Activated CD4-positive, alpha-beta T cell treated with anti-CD3 and anti-CD28 coated beads, Interleukin-2, Interleukin-6, amounts not matched to agents 100 ng/mL and 50 ng/mL, durations not matched to agents 16 hours and 8 hours (primary cell): ENCODE measurements at regions not wholly inside any gene's neighbourhood (a gene's known extent, or its start where the extent isn't known, plus 50 kb on each side); places are given as distances from the start of the nearest gene placed in this dataset.
A peak's percentile ranks its signal among the peaks of the same experiment; 100 is the strongest.

Experiments
- DNase-seq: peaks from one replicate; pipeline ENCODE4 v3.0.0-alpha.2; 2020

GRCh38 chr12:107894589-107894988 lies 120.1 kb downstream of the ASCL4 start:
- DNase-seq, result no peak

GRCh38 chr12:107895966-107896365 lies 121.5 kb downstream of the ASCL4 start:
- no peak for DNase-seq

GRCh38 chr12:107900588-107900987 lies 126.1 kb downstream of the ASCL4 start:
- no peak for DNase-seq

- DNase-seq, result peak; percentile 84
Measured at GRCh38 chr12:107903341-107904061, 129.0 kb downstream of the ASCL4 start.

- no peak for DNase-seq
Measured at GRCh38 chr12:107906707-107907106, 132.2 kb downstream of the ASCL4 start.

GRCh38 chr12:107912421-107913004 lies 138.0 kb downstream of the ASCL4 start:
- DNase-seq, result peak; percentile 81

- no peak for DNase-seq
Measured at GRCh38 chr12:107914460-107914977, 140.0 kb downstream of the ASCL4 start.

- peak; percentile 21 for DNase-seq
Measured at GRCh38 chr12:107917912-107918800, 143.7 kb downstream of the ASCL4 start.

- DNase-seq, result no peak
Measured at GRCh38 chr12:107921062-107921461, 146.6 kb downstream of the ASCL4 start.

GRCh38 chr12:107925125-107925524 lies 150.6 kb downstream of the ASCL4 start:
- DNase-seq, result no peak

- peak; percentile 14 for DNase-seq
Measured at GRCh38 chr12:107929436-107929835, 154.9 kb downstream of the ASCL4 start.

GRCh38 chr12:107931761-107932160 lies 157.3 kb downstream of the ASCL4 start:
- DNase-seq, result no peak

GRCh38 chr12:107938446-107938845 lies 163.9 kb downstream of the ASCL4 start:
- no peak for DNase-seq

GRCh38 chr12:107948391-107948945 lies 174.0 kb downstream of the ASCL4 start:
- DNase-seq, result no peak

- DNase-seq, result no peak
Measured at GRCh38 chr12:107951024-107951423, 176.5 kb downstream of the ASCL4 start.

GRCh38 chr12:107955966-107956643 lies 173.0 kb upstream of the WSCD2 start:
- no peak for DNase-seq

- no peak for DNase-seq
Measured at GRCh38 chr12:107957459-107957858, 171.6 kb upstream of the WSCD2 start.

GRCh38 chr12:107963635-107964034 lies 165.5 kb upstream of the WSCD2 start:
- no peak for DNase-seq

GRCh38 chr12:107967170-107967569 lies 161.9 kb upstream of the WSCD2 start:
- no peak for DNase-seq

GRCh38 chr12:107973950-107974349 lies 155.1 kb upstream of the WSCD2 start:
- no peak for DNase-seq

GRCh38 chr12:107976331-107976730 lies 152.8 kb upstream of the WSCD2 start:
- no peak for DNase-seq

- no peak for DNase-seq
Measured at GRCh38 chr12:107978201-107978600, 150.9 kb upstream of the WSCD2 start.

- no peak for DNase-seq
Measured at GRCh38 chr12:107978641-107979040, 150.4 kb upstream of the WSCD2 start.
